ENCODE measurements at regions not wholly inside any gene's neighbourhood (a gene's known extent, or its start where the extent isn't known, plus 50 kb on each side); places are given as distances from the start of the nearest gene placed in this dataset.

- no peak for DNase-seq (ENCODE audit: low read depth)
Observed at GRCh38 chr22:48694296-48694883, 1133.3 kb downstream of the BRD1 start.

- DNase-seq (ENCODE audit: low read depth): no peak
Observed at GRCh38 chr22:48693377-48694135, 1134.1 kb downstream of the BRD1 start.

- no peak for DNase-seq (ENCODE audit: low read depth)
Observed at GRCh38 chr22:48692734-48693376, 1134.8 kb downstream of the BRD1 start.

GRCh38 chr22:48691431-48691851 is 1136.2 kb downstream of the BRD1 start:
- no peak for DNase-seq (ENCODE audit: low read depth)

- no peak for DNase-seq (ENCODE audit: low read depth)
Observed at GRCh38 chr22:48690583-48691317, 1136.9 kb downstream of the BRD1 start.

- no peak for DNase-seq (ENCODE audit: low read depth)
Observed at GRCh38 chr22:48689206-48689605, 1138.5 kb downstream of the BRD1 start.

GRCh38 chr22:48688366-48688765 is 1139.3 kb downstream of the BRD1 start:
- no peak for DNase-seq (ENCODE audit: low read depth)

GRCh38 chr22:48687606-48688005 is 1140.1 kb downstream of the BRD1 start:
- no peak for DNase-seq (ENCODE audit: low read depth)

GRCh38 chr22:48686694-48687302 is 1140.9 kb downstream of the BRD1 start:
- no peak for DNase-seq (ENCODE audit: low read depth)

- DNase-seq (ENCODE audit: low read depth): no peak
Observed at GRCh38 chr22:48685767-48686166, 1141.9 kb downstream of the BRD1 start.

GRCh38 chr22:48683640-48684039 is 1144.0 kb downstream of the BRD1 start:
- DNase-seq (ENCODE audit: low read depth): no peak

GRCh38 chr22:48682504-48682903 is 1145.2 kb downstream of the BRD1 start:
- DNase-seq (ENCODE audit: low read depth): no peak

- DNase-seq (ENCODE audit: low read depth): no peak
Observed at GRCh38 chr22:48680601-48681000, 1147.1 kb downstream of the BRD1 start.

GRCh38 chr22:48679656-48680555 is 1147.8 kb downstream of the BRD1 start:
- no peak for DNase-seq (ENCODE audit: low read depth)

- DNase-seq (ENCODE audit: low read depth): no peak
Observed at GRCh38 chr22:48678171-48679135, 1149.2 kb downstream of the BRD1 start.

- no peak for DNase-seq (ENCODE audit: low read depth)
Observed at GRCh38 chr22:48677621-48678020, 1150.1 kb downstream of the BRD1 start.

- DNase-seq (ENCODE audit: low read depth): no peak
Observed at GRCh38 chr22:48677168-48677520, 1150.5 kb downstream of the BRD1 start.

GRCh38 chr22:48676266-48677167 is 1151.2 kb downstream of the BRD1 start:
- no peak for DNase-seq (ENCODE audit: low read depth)

- no peak for DNase-seq (ENCODE audit: low read depth)
Observed at GRCh38 chr22:48675830-48676145, 1151.9 kb downstream of the BRD1 start.

All from activated T-helper 1 cell treated with Interleukin-2 at 50 U/mL for 16 hours (primary cell).